ENCODE measurements at regions not wholly inside any gene's neighbourhood (a gene's known extent, or its start where the extent isn't known, plus 50 kb on each side); places are given as distances from the start of the nearest gene placed in this dataset.

DNA sequence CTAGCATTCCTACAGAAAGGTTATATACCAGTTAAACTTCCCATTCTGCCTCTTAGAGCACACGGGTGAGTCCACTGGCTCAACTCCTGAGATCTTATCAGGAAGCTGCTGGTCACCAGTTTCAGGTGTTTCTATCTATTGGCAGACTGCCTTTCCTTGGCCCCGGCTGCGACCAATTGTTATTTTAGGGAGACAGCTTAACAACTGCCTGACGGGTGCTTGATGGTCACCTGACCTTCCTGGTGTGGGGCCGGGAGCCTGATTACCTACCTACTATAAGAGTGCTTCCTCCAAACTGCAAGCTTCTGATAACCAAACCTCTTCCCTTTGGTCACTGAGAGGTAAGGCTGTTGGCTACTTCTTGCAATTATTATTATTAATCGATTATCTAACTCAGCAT lies 122.1 kb upstream of the XIRP2 start:
- TF ChIP-seq RBM25 (IDR thresholded peaks at IDR 0.05; ENCODE audit: low read depth, low read length, severe bottlenecking): no peak
- no peak for TF ChIP-seq E2F4 (CRISPR knock-in tag; IDR thresholded peaks at IDR 0.05; ENCODE audit: low read depth)
- TF ChIP-seq CTCF (IDR thresholded peaks at IDR 0.05 in 2 of 3, conservative IDR thresholded peaks at IDR 0.05 in 1 of 3; ENCODE audit: insufficient read depth in 2 of 3, low read depth in 1 of 3, low read length in 3 of 3): no peak
- TF ChIP-seq GTF2E2 (tag; IDR thresholded peaks at IDR 0.05): no peak
- TF ChIP-seq, protein P1, sequence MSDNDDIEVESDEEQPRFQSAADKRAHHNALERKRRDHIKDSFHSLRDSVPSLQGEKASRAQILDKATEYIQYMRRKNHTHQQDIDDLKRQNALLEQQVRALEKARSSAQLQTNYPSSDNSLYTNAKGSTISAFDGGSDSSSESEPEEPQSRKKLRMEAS (CRISPR knock-in tag; IDR thresholded peaks at IDR 0.05): no peak
- no peak for TF ChIP-seq EP300 (IDR thresholded peaks at IDR 0.05; ENCODE audit: low read length)
- no peak for TF ChIP-seq POLR2A (conservative IDR thresholded peaks at IDR 0.05)
- TF ChIP-seq ERF (CRISPR knock-in tag; IDR thresholded peaks at IDR 0.05): no peak
- TF ChIP-seq SP2 (IDR thresholded peaks at IDR 0.05; ENCODE audit: extremely low read depth, low read depth, low read length, poor library complexity, severe bottlenecking): no peak
- TF ChIP-seq, protein P2, sequence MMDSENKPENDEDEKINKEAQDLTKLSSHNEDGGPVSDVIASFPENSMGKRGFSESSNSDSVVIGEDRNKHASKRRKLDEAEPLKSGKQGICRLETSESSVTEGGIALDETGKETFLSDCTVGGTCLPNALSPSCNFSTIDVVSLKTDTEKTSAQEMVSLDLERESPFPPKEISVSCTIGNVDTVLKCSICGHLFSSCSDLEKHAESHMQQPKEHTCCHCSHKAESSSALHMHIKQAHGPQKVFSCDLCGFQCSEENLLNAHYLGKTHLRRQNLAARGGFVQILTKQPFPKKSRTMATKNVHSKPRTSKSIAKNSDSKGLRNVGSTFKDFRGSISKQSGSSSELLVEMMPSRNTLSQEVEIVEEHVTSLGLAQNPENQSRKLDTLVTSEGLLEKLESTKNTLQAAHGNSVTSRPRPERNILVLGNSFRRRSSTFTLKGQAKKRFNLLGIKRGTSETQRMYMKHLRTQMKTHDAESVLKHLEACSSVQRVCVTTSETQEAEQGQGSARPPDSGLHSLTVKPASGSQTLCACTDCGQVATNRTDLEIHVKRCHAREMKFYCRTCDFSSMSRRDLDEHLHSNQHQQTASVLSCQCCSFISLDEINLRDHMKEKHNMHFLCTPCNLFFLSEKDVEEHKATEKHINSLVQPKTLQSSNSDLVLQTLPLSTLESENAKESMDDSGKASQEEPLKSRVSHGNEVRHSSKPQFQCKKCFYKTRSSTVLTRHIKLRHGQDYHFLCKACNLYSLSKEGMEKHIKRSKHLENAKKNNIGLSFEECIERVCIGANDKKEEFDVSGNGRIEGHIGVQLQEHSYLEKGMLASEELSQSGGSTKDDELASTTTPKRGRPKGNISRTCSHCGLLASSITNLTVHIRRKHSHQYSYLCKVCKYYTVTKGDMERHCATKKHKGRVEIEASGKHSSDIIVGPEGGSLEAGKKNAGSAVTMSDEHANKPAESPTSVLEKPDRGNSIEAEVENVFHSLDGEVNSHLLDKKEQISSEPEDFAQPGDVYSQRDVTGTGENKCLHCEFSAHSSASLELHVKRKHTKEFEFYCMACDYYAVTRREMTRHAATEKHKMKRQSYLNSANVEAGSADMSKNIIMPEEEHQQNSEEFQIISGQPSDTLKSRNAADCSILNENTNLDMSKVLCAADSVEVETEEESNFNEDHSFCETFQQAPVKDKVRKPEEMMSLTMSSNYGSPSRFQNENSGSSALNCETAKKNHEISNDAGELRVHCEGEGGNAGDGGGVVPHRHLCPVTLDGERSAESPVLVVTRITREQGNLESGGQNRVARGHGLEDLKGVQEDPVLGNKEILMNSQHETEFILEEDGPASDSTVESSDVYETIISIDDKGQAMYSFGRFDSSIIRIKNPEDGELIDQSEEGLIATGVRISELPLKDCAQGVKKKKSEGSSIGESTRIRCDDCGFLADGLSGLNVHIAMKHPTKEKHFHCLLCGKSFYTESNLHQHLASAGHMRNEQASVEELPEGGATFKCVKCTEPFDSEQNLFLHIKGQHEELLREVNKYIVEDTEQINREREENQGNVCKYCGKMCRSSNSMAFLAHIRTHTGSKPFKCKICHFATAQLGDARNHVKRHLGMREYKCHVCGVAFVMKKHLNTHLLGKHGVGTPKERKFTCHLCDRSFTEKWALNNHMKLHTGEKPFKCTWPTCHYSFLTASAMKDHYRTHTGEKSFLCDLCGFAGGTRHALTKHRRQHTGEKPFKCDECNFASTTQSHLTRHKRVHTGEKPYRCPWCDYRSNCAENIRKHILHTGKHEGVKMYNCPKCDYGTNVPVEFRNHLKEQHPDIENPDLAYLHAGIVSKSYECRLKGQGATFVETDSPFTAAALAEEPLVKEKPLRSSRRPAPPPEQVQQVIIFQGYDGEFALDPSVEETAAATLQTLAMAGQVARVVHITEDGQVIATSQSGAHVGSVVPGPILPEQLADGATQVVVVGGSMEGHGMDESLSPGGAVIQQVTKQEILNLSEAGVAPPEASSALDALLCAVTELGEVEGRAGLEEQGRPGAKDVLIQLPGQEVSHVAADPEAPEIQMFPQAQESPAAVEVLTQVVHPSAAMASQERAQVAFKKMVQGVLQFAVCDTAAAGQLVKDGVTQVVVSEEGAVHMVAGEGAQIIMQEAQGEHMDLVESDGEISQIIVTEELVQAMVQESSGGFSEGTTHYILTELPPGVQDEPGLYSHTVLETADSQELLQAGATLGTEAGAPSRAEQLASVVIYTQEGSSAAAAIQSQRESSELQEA (IDR thresholded peaks at IDR 0.05; ENCODE audit: low read depth): no peak

Measured in K562 (cell line).